Common myeloid progenitor, CD34-positive (primary cell): ENCODE measurements at regions not wholly inside any gene's neighbourhood (a gene's known extent, or its start where the extent isn't known, plus 50 kb on each side); places are given as distances from the start of the nearest gene placed in this dataset.
"Not testable (repeated sequence)": the region's sequence is repeated elsewhere in the genome, so short reads cannot be mapped to it uniquely, and the experiment has no call there.

Source experiments
- CTCF ChIA-PET: fragments of 350-600 bp; sonication (Branson Sonifier 250); formaldehyde crosslinking; loops from one replicate; lab custom pipeline; 2021; ENCODE audit warnings: antibody characterized with exemption; lab: Charles Lee
- POLR2A ChIA-PET: fragments of 350-600 bp; sonication (Branson Sonifier 250); formaldehyde crosslinking; loops from one replicate; lab custom pipeline; 2021; ENCODE audit warnings: antibody characterized with exemption; lab: Charles Lee
- DNase-seq, 3 donors: peaks; one replicate each; pipeline versions ENCODE4 v3.0.0 to v3.0.0-alpha.2; 2013
- H3K27ac ChIP-seq, 2 experiments: 1 replicate in 1 of 2; 2 replicates in 1 of 2; pipeline ENCODE4 v1.7.0; 2013; ENCODE audit warnings: inconsistent platforms in 2 of 2, low read length in 2 of 2, mild to moderate bottlenecking in 2 of 2, low read depth in 1 of 2, moderate library complexity in 1 of 2; ENCODE audit not compliant: severe bottlenecking in 2 of 2, insufficient read depth in 1 of 2, poor library complexity in 1 of 2
- H3K27me3 ChIP-seq, 5 experiments: replicated peaks in 2 of 5; 1 replicate in 3 of 5; 2 replicates in 2 of 5; pipeline versions ENCODE4 v1.6.1 to v1.7.0; 2013; ENCODE audit warnings: low read length in 4 of 5, mild to moderate bottlenecking in 2 of 5, moderate library complexity in 2 of 5, inconsistent platforms in 1 of 5; ENCODE audit not compliant: insufficient read depth in 5 of 5, control insufficient read depth in 4 of 5
- H3K36me3 ChIP-seq, 4 experiments: 1 replicate in 2 of 4; 2 replicates in 2 of 4; pipeline versions ENCODE4 v1.6.1 to v1.7.0; 2013; ENCODE audit warnings: low read length in 3 of 4, control low read depth in 1 of 4, mild to moderate bottlenecking in 1 of 4; ENCODE audit not compliant: control insufficient read depth in 4 of 4, insufficient read depth in 4 of 4
- H3K4me1 ChIP-seq, 4 experiments: 1 replicate in 3 of 4; 2 replicates in 1 of 4; pipeline versions ENCODE4 v1.6.1 to v1.7.1; 2013; ENCODE audit warnings: low read length in 3 of 4, mild to moderate bottlenecking in 3 of 4, control low read depth in 1 of 4, inconsistent platforms in 1 of 4, moderate library complexity in 1 of 4; ENCODE audit not compliant: control insufficient read depth in 4 of 4, insufficient read depth in 4 of 4; ENCODE audit errors: control extremely low read depth in 1 of 4
- H3K4me3 ChIP-seq, 7 experiments: 1 replicate in 4 of 7; 2 replicates in 3 of 7; pipeline versions ENCODE4 v1.5.1 to v1.7.0; 2013; ENCODE audit warnings: mild to moderate bottlenecking in 7 of 7, low read length in 6 of 7, moderate library complexity in 6 of 7, inconsistent platforms in 2 of 7, low read depth in 2 of 7, control low read depth in 1 of 7; ENCODE audit not compliant: insufficient read depth in 4 of 7, control insufficient read depth in 1 of 7; ENCODE audit errors: extremely low read depth in 1 of 7
- H3K9me3 ChIP-seq, 5 experiments: 1 replicate in 4 of 5; 2 replicates in 1 of 5; pipeline versions ENCODE4 v1.6.1 to v1.7.1; 2013; ENCODE audit warnings: low read length in 4 of 5, mild to moderate bottlenecking in 2 of 5, inconsistent platforms in 1 of 5, low read depth in 1 of 5, moderate library complexity in 1 of 5; ENCODE audit not compliant: control insufficient read depth in 4 of 5, insufficient read depth in 2 of 5; ENCODE audit errors: control extremely low read depth in 1 of 5
- WGBS: methylation state at CpG from one replicate; pipeline ENCODE4 v1.1.5; 2013; ENCODE audit not compliant: insufficient coverage; 5-methylcytosine and 5-hydroxymethylcytosine counted together

GRCh38 chr7:113610572-113610971 lies 308.2 kb downstream of the PPP1R3A start:
- CTCF ChIA-PET = no interaction called here
- WGBS = 80% methylated on average over 1 of the region's 2 CpGs
- POLR2A ChIA-PET = no interaction called here
- Histone ChIP-seq H3K27me3 (no peaks in the 10 kb centered on the region), H3K9me3 (no peaks in the 10 kb centered on the region), H3K36me3 (no peaks in the 10 kb centered on the region), H3K27ac (no peak overlapping the region), H3K4me1 (no peaks in the 10 kb centered on the region), H3K4me3 (no peak overlapping the region)
- DNase-seq = no peak

DNA sequence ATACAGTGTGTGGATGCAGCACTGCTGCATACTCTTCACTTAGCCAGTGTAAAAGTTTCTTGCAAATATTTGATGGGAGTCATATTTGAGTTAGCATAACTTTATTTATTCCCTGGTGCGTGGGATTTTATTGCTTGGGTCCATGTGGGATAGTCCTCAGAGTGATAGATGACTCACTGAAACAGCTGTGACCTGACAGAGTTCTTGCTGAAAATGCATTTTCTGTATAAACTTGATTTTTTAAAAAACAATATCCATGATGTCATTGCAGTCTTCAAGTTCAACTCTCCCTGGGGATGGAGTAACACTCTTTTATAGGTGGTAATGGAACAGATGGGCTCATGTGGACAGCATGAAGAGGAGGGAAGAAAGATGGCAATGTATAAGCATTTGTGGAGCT lies 310.0 kb downstream of the PPP1R3A start:
- no peaks in the 10 kb centered on the region for H3K9me3 ChIP-seq
- CTCF ChIA-PET = no interaction called here
- DNase-seq = no peak
- no peak overlapping the region for H3K4me3 ChIP-seq
- H3K36me3 ChIP-seq = no peaks in the 10 kb centered on the region
- POLR2A ChIA-PET = no interaction called here
- no peaks in the 10 kb centered on the region for H3K27me3 ChIP-seq
- no peaks in the 10 kb centered on the region for H3K4me1 ChIP-seq
- no peak overlapping the region for H3K27ac ChIP-seq
- 83% methylated on average over 1 of the region's 1 CpG for WGBS

DNA sequence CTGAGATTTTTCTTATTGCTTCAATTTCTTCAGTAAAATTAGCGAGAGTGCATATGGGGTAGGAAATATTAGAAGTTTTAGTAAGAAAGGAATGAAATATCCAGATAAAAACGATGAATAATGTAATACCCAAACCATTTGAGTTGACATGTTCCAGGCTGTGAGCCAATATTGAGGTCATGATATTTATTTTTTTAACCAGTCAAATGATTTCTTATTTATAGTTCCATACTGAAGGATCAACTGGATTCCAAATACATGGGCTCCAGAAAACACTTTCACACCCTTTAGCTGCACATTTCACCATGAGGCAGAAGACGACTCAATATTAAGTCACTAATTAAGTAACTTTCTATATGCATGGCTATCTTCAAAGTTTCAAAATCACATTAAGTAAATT lies 312.5 kb downstream of the PPP1R3A start:
- no CpG with 5 or more reads among the region's 3 CpGs for WGBS
- ChIA-PET POLR2A (no interaction called here), CTCF (interaction anchor here (1.6 kb wide), 1 partner anchor 19 kb away, joined by 3 read pairs; no protein-coding TSS in a partner anchor)
- no peak for DNase-seq
- no peaks in the 10 kb centered on the region for H3K9me3 ChIP-seq
- H3K27me3 ChIP-seq = no peaks in the 10 kb centered on the region
- H3K4me3 ChIP-seq = no peak overlapping the region
- H3K36me3 ChIP-seq = no peaks in the 10 kb centered on the region
- no peaks in the 10 kb centered on the region for H3K4me1 ChIP-seq
- H3K27ac ChIP-seq = no peak overlapping the region

- DNase-seq, H3K4me3 ChIP-seq, H3K4me1 ChIP-seq, H3K36me3 ChIP-seq, H3K9me3 ChIP-seq, H3K27ac ChIP-seq, H3K27me3 ChIP-seq, CTCF ChIA-PET, POLR2A ChIA-PET: not testable (repeated sequence)
- 100% methylated on average over 1 of the region's 2 CpGs for WGBS
Observed at GRCh38 chr7:113600428-113600827, 318.4 kb downstream of the PPP1R3A start.

DNA sequence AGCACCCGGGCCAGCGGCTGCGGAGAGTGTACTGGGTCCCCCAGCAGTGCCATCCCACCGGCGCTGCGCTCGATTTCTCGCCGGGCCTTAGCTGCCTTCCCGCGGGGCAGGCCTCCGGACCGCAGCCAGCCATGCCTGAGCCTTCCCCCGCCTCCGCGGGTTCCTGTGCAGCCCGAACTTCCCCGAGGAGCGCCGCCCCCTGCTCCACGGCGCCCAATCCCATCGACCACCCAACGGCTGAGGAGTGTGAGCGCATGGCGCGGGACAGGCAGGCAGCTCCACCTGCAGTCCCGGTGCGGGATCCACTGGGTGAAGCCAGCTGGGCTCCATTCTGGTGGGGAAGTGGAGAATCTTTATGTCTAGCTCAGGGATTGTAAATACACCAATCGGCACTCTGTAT lies 325.4 kb downstream of the PPP1R3A start:
- 90% methylated on average over 26 of the region's 30 CpGs for WGBS
- CTCF ChIA-PET = not testable (repeated sequence)
- peak in 1 of 3 donors; percentile 6 for DNase-seq

GRCh38 chr7:113592924-113593323 lies 325.9 kb downstream of the PPP1R3A start:
- H3K36me3 ChIP-seq, H3K27me3 ChIP-seq, CTCF ChIA-PET, H3K9me3 ChIP-seq, DNase-seq, POLR2A ChIA-PET, H3K27ac ChIP-seq, H3K4me1 ChIP-seq: not testable (repeated sequence)
- 100% methylated on average over 1 of the region's 8 CpGs for WGBS
- peak overlapping the region in 1 of 7 experiments; percentile 23 for H3K4me3 ChIP-seq

More for the DNA sequence above, 325.4 kb downstream of the PPP1R3A start:
- H3K36me3 ChIP-seq, H3K27ac ChIP-seq, H3K27me3 ChIP-seq, H3K4me3 ChIP-seq, H3K9me3 ChIP-seq, H3K4me1 ChIP-seq, POLR2A ChIA-PET: not testable (repeated sequence)

DNA sequence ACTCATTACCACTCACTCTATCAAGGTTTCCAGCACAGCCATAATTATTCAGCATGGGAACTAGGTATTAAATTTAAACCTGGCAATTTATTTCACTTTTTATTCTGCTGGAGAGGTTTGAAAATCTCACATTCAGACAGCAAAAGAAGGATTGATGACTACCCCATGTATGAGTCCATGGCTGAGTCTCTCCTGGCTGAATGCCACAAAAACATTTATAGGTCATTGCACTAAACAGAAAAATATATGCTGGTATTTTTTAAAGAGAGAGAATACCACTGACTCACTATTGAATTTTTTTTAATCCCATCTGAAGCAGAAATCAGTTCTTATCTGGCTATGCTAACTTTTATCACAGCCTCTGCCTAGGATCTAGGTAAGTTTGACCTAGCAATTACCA lies 336.3 kb downstream of the PPP1R3A start:
- Histone ChIP-seq H3K4me3 (no peak overlapping the region), H3K36me3 (no peaks in the 10 kb centered on the region), H3K4me1 (no peaks in the 10 kb centered on the region), H3K27me3 (no peaks in the 10 kb centered on the region), H3K9me3 (no peaks in the 10 kb centered on the region), H3K27ac (no peak overlapping the region)
- CTCF ChIA-PET = no interaction called here
- DNase-seq = no peak
- POLR2A ChIA-PET = no interaction called here
